ENCODE measurements at regions not wholly inside any gene's neighbourhood (a gene's known extent, or its start where the extent isn't known, plus 50 kb on each side); places are given as distances from the start of the nearest gene placed in this dataset.

- no peak for DNase-seq
Observed at GRCh38 chr13:107070792-107071191, 502.9 kb upstream of the ARGLU1 start.

- DNase-seq, result no peak
Observed at GRCh38 chr13:107069108-107069776, 501.3 kb upstream of the ARGLU1 start.

GRCh38 chr13:107067381-107067780 is 499.4 kb upstream of the ARGLU1 start:
- no peak for DNase-seq

- no peak for DNase-seq
Observed at GRCh38 chr13:107066355-107066754, 498.4 kb upstream of the ARGLU1 start.

- no peak for DNase-seq
Observed at GRCh38 chr13:107065036-107065435, 497.1 kb upstream of the ARGLU1 start.

GRCh38 chr13:107057028-107057631 is 489.2 kb upstream of the ARGLU1 start:
- no peak for DNase-seq

- DNase-seq, result no peak
Observed at GRCh38 chr13:107043021-107043956, 475.4 kb upstream of the ARGLU1 start.

- no peak for DNase-seq
Observed at GRCh38 chr13:107035778-107036177, 467.8 kb upstream of the ARGLU1 start.

- no peak for DNase-seq
Observed at GRCh38 chr13:107035186-107035585, 467.2 kb upstream of the ARGLU1 start.

GRCh38 chr13:107034236-107034872 is 466.4 kb upstream of the ARGLU1 start:
- no peak for DNase-seq

- no peak for DNase-seq
Observed at GRCh38 chr13:107031716-107032115, 463.8 kb upstream of the ARGLU1 start.

- DNase-seq, result no peak
Observed at GRCh38 chr13:107028751-107029150, 460.8 kb upstream of the ARGLU1 start.

- DNase-seq, result no peak
Observed at GRCh38 chr13:107025991-107026390, 458.1 kb upstream of the ARGLU1 start.

- DNase-seq, result no peak
Observed at GRCh38 chr13:107023335-107023734, 455.4 kb upstream of the ARGLU1 start.

GRCh38 chr13:107020393-107020792 is 452.5 kb upstream of the ARGLU1 start:
- DNase-seq, result no peak

GRCh38 chr13:107018285-107018684 is 450.3 kb upstream of the ARGLU1 start:
- no peak for DNase-seq

GRCh38 chr13:107006661-107007060 is 438.7 kb upstream of the ARGLU1 start:
- DNase-seq, result no peak

GRCh38 chr13:107005577-107005976 is 437.6 kb upstream of the ARGLU1 start:
- DNase-seq, result no peak

GRCh38 chr13:107003911-107004310 is 436.0 kb upstream of the ARGLU1 start:
- DNase-seq, result no peak

- DNase-seq, result no peak
Observed at GRCh38 chr13:106998664-106999063, 430.7 kb upstream of the ARGLU1 start.

GRCh38 chr13:106997696-106998095 is 429.8 kb upstream of the ARGLU1 start:
- no peak for DNase-seq

- DNase-seq, result no peak
Observed at GRCh38 chr13:106996867-106997618, 429.1 kb upstream of the ARGLU1 start.

GRCh38 chr13:106990594-106990993 is 422.7 kb upstream of the ARGLU1 start:
- no peak for DNase-seq

Data from activated CD4-positive, alpha-beta T cell treated with anti-CD3 and anti-CD28 coated beads for 48 hours (primary cell).